HEK293T (cell line): ENCODE measurements at regions not wholly inside any gene's neighbourhood (a gene's known extent, or its start where the extent isn't known, plus 50 kb on each side); places are given as distances from the start of the nearest gene placed in this dataset.

Source experiments
- CTCF ChIA-PET: fragments of 350-600 bp; formaldehyde crosslinking; extraction: SDS; loops from one replicate; lab custom pipeline; 2021; ENCODE audit warnings: antibody characterized with exemption, inconsistent platforms; lab: Yijun Ruan, JAX
- POLR2A ChIA-PET: fragments of 350-600 bp; formaldehyde crosslinking; extraction: SDS; loops from one replicate; lab custom pipeline; 2020; ENCODE audit warnings: antibody characterized with exemption, inconsistent platforms; lab: Yijun Ruan, JAX
- DNase-seq: peaks from one replicate; pipeline ENCODE4 v3.0.0; 2012; ENCODE audit warnings: mixed read lengths; ENCODE audit errors: extremely low spot score
- ARNT ChIP-seq: fragments of 450-650 bp; IDR thresholded peaks from 2 replicates; pipeline ENCODE4 v1.6.1; 2017; ENCODE audit warnings: mild to moderate bottlenecking
- BHLHE40 ChIP-seq: fragments of 450-650 bp; IDR thresholded peaks from 2 replicates; pipeline ENCODE4 v1.6.1; 2016; ENCODE audit warnings: mild to moderate bottlenecking, moderate library complexity, borderline replicate concordance
- CTBP1 ChIP-seq: fragments of 450-650 bp; IDR thresholded peaks from 2 replicates; pipeline ENCODE4 v1.6.1; 2016; ENCODE audit warnings: borderline replicate concordance
- ELF4 ChIP-seq: fragments of 450-650 bp; IDR thresholded peaks from 2 replicates; pipeline ENCODE4 v1.6.1; 2017; ENCODE audit warnings: antibody characterized with exemption
- FOXA1 ChIP-seq: fragments of 450-650 bp; IDR thresholded peaks from 2 replicates; pipeline ENCODE4 v1.6.1; 2016; ENCODE audit warnings: mild to moderate bottlenecking
- FOXK2 ChIP-seq: fragments of 450-650 bp; IDR thresholded peaks from 2 replicates; pipeline ENCODE4 v1.6.1; 2016; ENCODE audit warnings: mild to moderate bottlenecking
- FOXM1 ChIP-seq: fragments of 450-650 bp; IDR thresholded peaks from 2 replicates; pipeline ENCODE4 v1.6.1; 2017; ENCODE audit warnings: mild to moderate bottlenecking, borderline replicate concordance
- HDGF ChIP-seq: fragments of 450-650 bp; IDR thresholded peaks from 2 replicates; pipeline ENCODE4 v1.6.1; 2017; ENCODE audit warnings: antibody characterized with exemption, borderline replicate concordance
- L3MBTL2 ChIP-seq: fragments of 450-650 bp; conservative IDR thresholded peaks from 2 replicates; pipeline ENCODE4 v1.6.1; 2016; ENCODE audit warnings: mild to moderate bottlenecking
- LEF1 ChIP-seq: fragments of 450-650 bp; IDR thresholded peaks from 2 replicates; pipeline ENCODE4 v1.6.1; 2017; ENCODE audit warnings: mild to moderate bottlenecking, borderline replicate concordance
- NFRKB ChIP-seq: fragments of 450-650 bp; IDR thresholded peaks from 2 replicates; pipeline ENCODE4 v1.6.1; 2016; ENCODE audit warnings: mild to moderate bottlenecking, moderate library complexity
- PKNOX1 ChIP-seq: fragments of 450-650 bp; IDR thresholded peaks from 2 replicates; pipeline ENCODE4 v1.6.1; 2016
- SP1 ChIP-seq: fragments of 450-650 bp; IDR thresholded peaks from 2 replicates; pipeline ENCODE4 v1.6.1; 2017
- SUZ12 ChIP-seq: fragments of 450-650 bp; IDR thresholded peaks from 2 replicates; pipeline ENCODE4 v1.6.1; 2016; ENCODE audit warnings: mild to moderate bottlenecking
- TARDBP ChIP-seq: fragments of 450-650 bp; IDR thresholded peaks from 2 replicates; pipeline ENCODE4 v1.6.1; 2016
- ZNF384 ChIP-seq: fragments of 450-650 bp; IDR thresholded peaks from 2 replicates; pipeline ENCODE4 v1.6.1; 2016

GRCh38 chr11:115774756-115775155 is 270.5 kb upstream of the CADM1 start:
- TF ChIP-seq FOXK2 (no peak), ZNF384 (no peak), TARDBP (no peak), SP1 (no peak), HDGF (no peak), NFRKB (no peak), FOXM1 (no peak), CTBP1 (no peak), L3MBTL2 (no peak), BHLHE40 (no peak), PKNOX1 (no peak), FOXA1 (no peak)
- POLR2A ChIA-PET: no interaction called here

GRCh38 chr11:115769891-115770290 is 265.7 kb upstream of the CADM1 start:
- CTCF ChIA-PET: no interaction called here
- no peak for DNase-seq
- POLR2A ChIA-PET: no interaction called here
- no peak for TF ChIP-seq NFRKB
- TF ChIP-seq L3MBTL2: no peak
- TF ChIP-seq HDGF: no peak
- no peak for TF ChIP-seq BHLHE40
- TF ChIP-seq FOXM1: no peak
- TF ChIP-seq CTBP1: no peak
- no peak for TF ChIP-seq LEF1
- no peak for TF ChIP-seq TARDBP
- TF ChIP-seq FOXA1: no peak
- no peak for TF ChIP-seq FOXK2
- TF ChIP-seq SP1: no peak
- TF ChIP-seq PKNOX1: no peak

More at GRCh38 chr11:115774756-115775155, 270.5 kb upstream of the CADM1 start:
- CTCF ChIA-PET: no interaction called here
- no peak for DNase-seq

GRCh38 chr11:115767883-115768282 is 263.7 kb upstream of the CADM1 start:
- TF ChIP-seq ELF4 (no peak), FOXK2 (no peak), TARDBP (no peak)
- ChIA-PET CTCF (no interaction called here), POLR2A (no interaction called here)

GRCh38 chr11:115767047-115767802 is 263.0 kb upstream of the CADM1 start:
- TF ChIP-seq LEF1 (no peak), HDGF (no peak), CTBP1 (no peak), PKNOX1 (no peak), SP1 (no peak), ARNT (no peak)
- no peak for DNase-seq
- ChIA-PET CTCF (no interaction called here), POLR2A (no interaction called here)

More at GRCh38 chr11:115767883-115768282, 263.7 kb upstream of the CADM1 start:
- no peak for DNase-seq

- ChIA-PET POLR2A (no interaction called here), CTCF (no interaction called here)
- TF ChIP-seq SUZ12: no peak
- no peak for TF ChIP-seq TARDBP
- TF ChIP-seq NFRKB: no peak
- TF ChIP-seq HDGF: no peak
- TF ChIP-seq ARNT: no peak
- TF ChIP-seq LEF1: no peak
- no peak for TF ChIP-seq FOXM1
- TF ChIP-seq SP1: no peak
- DNase-seq: no peak
Observed at GRCh38 chr11:115766561-115766960, 262.3 kb upstream of the CADM1 start.

- no peak for DNase-seq
- POLR2A ChIA-PET: no interaction called here
- no peak for TF ChIP-seq TARDBP
- TF ChIP-seq CTBP1: no peak
- TF ChIP-seq FOXK2: no peak
- no peak for TF ChIP-seq SP1
- TF ChIP-seq PKNOX1: no peak
- TF ChIP-seq FOXM1: no peak
- TF ChIP-seq FOXA1: no peak
- TF ChIP-seq ARNT: no peak
- TF ChIP-seq ZNF384: no peak
- no peak for TF ChIP-seq HDGF
- no peak for TF ChIP-seq BHLHE40
- no peak for TF ChIP-seq ELF4
- TF ChIP-seq SUZ12: no peak
- no peak for TF ChIP-seq L3MBTL2
- no peak for TF ChIP-seq NFRKB
- TF ChIP-seq LEF1: no peak
- CTCF ChIA-PET: no interaction called here
Observed at GRCh38 chr11:115765803-115766239, 261.6 kb upstream of the CADM1 start.
